ENCODE measurements at regions not wholly inside any gene's neighbourhood (a gene's known extent, or its start where the extent isn't known, plus 50 kb on each side); places are given as distances from the start of the nearest gene placed in this dataset.

DNA sequence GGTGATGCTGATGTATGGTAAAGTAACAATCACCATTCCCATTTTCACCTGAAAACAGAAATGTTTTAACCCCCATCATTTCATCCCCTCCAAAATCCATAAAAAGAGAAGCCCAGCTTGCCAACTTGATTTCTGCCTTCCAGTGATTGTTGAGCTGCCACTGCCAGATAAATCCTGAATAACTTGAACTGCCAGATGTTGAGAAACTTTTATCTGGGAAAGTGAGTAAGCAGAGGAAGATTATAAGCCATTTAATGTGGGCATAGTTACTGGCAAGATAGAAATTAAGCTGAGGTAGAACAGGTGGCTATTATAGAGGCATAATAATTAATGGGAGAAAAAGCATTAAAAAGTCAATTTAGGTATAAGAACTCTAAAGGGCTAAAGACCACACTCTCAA, 534.1 kb downstream of the ANKRD7 start:
- TF ChIP-seq, protein P1, sequence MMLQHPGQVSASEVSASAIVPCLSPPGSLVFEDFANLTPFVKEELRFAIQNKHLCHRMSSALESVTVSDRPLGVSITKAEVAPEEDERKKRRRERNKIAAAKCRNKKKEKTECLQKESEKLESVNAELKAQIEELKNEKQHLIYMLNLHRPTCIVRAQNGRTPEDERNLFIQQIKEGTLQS (IDR thresholded peaks at IDR 0.05), result no peak
- TF ChIP-seq TAF1 (conservative IDR thresholded peaks at IDR 0.05), result no peak
- TF ChIP-seq, protein P2, sequence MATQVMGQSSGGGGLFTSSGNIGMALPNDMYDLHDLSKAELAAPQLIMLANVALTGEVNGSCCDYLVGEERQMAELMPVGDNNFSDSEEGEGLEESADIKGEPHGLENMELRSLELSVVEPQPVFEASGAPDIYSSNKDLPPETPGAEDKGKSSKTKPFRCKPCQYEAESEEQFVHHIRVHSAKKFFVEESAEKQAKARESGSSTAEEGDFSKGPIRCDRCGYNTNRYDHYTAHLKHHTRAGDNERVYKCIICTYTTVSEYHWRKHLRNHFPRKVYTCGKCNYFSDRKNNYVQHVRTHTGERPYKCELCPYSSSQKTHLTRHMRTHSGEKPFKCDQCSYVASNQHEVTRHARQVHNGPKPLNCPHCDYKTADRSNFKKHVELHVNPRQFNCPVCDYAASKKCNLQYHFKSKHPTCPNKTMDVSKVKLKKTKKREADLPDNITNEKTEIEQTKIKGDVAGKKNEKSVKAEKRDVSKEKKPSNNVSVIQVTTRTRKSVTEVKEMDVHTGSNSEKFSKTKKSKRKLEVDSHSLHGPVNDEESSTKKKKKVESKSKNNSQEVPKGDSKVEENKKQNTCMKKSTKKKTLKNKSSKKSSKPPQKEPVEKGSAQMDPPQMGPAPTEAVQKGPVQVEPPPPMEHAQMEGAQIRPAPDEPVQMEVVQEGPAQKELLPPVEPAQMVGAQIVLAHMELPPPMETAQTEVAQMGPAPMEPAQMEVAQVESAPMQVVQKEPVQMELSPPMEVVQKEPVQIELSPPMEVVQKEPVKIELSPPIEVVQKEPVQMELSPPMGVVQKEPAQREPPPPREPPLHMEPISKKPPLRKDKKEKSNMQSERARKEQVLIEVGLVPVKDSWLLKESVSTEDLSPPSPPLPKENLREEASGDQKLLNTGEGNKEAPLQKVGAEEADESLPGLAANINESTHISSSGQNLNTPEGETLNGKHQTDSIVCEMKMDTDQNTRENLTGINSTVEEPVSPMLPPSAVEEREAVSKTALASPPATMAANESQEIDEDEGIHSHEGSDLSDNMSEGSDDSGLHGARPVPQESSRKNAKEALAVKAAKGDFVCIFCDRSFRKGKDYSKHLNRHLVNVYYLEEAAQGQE (IDR thresholded peaks at IDR 0.05), result no peak
- no peak for TF ChIP-seq YY1 (IDR thresholded peaks at IDR 0.05)
- TF ChIP-seq FOXA2 (IDR thresholded peaks at IDR 0.05), result no peak
- no peak for TF ChIP-seq EGR1 (IDR thresholded peaks at IDR 0.05; ENCODE audit: low read depth in 2 of 2)
- TF ChIP-seq FOXA1 (IDR thresholded peaks at IDR 0.05), result no peak
- no peak for TF ChIP-seq RXRA (IDR thresholded peaks at IDR 0.05)
- peaks cover 0 to 2% (median 0%) of the 10 kb centered on the region in 4 donors for H3K27me3 ChIP-seq (ENCODE audit: control insufficient read depth in 4 of 4, insufficient read depth in 4 of 4, low read length in 3 of 4)
- H3K4me1 ChIP-seq (ENCODE audit: control insufficient read depth in 4 of 4, insufficient read depth in 4 of 4, low read length in 3 of 4), result no peaks in the 10 kb centered on the region
- no peak overlapping the region for H3K27ac ChIP-seq (ENCODE audit: low read depth in 1 of 2, low read length in 2 of 2)
- H3K36me3 ChIP-seq (ENCODE audit: control insufficient read depth in 4 of 4, insufficient read depth in 3 of 4, low read depth in 1 of 4, low read length in 3 of 4), result no peaks in the 10 kb centered on the region
- no peaks in the 10 kb centered on the region for H3K9me3 ChIP-seq (ENCODE audit: control insufficient read depth in 4 of 4, low read length in 3 of 4)
- H3K9ac ChIP-seq (ENCODE audit: low read depth in 1 of 2, low read length in 2 of 2), result no peak overlapping the region
- no peak for DNase-seq (ENCODE audit: low spot score)
- H3K4me3 ChIP-seq (ENCODE audit: low read depth in 1 of 3, low read length in 3 of 3), result no peak overlapping the region

DNA sequence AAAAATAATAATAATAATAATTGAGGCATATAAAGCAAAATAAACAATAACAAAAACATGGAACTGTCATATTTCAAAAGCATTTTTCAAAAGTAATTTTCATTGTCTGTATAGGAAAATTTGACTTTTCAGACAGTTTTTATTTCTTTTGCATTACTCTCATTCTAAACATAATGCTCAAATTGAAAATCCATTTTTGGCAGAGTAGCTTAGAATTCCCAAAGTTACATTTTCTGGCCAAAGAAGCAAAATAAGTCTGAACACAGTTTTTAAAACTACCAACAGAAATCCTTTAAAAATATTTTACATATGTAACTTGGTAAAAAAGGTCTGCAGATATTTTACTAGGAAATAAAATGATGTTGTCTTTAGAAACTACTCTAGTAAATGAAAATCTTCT, 535.4 kb downstream of the ANKRD7 start:
- Histone ChIP-seq H3K4me1 (ENCODE audit: control insufficient read depth in 4 of 4, insufficient read depth in 4 of 4, low read length in 3 of 4) (no peaks in the 10 kb centered on the region), H3K27me3 (ENCODE audit: control insufficient read depth in 4 of 4, insufficient read depth in 4 of 4, low read length in 3 of 4) (peaks cover 0 to 2% (median 0%) of the 10 kb centered on the region in 4 donors), H3K36me3 (ENCODE audit: control insufficient read depth in 4 of 4, insufficient read depth in 3 of 4, low read depth in 1 of 4, low read length in 3 of 4) (no peaks in the 10 kb centered on the region), H3K9ac (ENCODE audit: low read depth in 1 of 2, low read length in 2 of 2) (no peak overlapping the region), H3K9me3 (ENCODE audit: control insufficient read depth in 4 of 4, low read length in 3 of 4) (no peaks in the 10 kb centered on the region), H3K4me3 (ENCODE audit: low read depth in 1 of 3, low read length in 3 of 3) (no peak overlapping the region), H3K27ac (ENCODE audit: low read depth in 1 of 2, low read length in 2 of 2) (no peak overlapping the region)
- TF ChIP-seq RAD21 (IDR thresholded peaks at IDR 0.05) (no peak), SP1 (IDR thresholded peaks at IDR 0.05) (no peak), NR2F2 (IDR thresholded peaks at IDR 0.05) (no peak), FOXA2 (IDR thresholded peaks at IDR 0.05) (no peak), TAF1 (conservative IDR thresholded peaks at IDR 0.05) (no peak), GABPA (IDR thresholded peaks at IDR 0.05 in 1 of 2, conservative IDR thresholded peaks at IDR 0.05 in 1 of 2) (no peak), HNF4G (IDR thresholded peaks at IDR 0.05) (no peak), YY1 (IDR thresholded peaks at IDR 0.05) (no peak), JUND (IDR thresholded peaks at IDR 0.05) (no peak), FOXA1 (IDR thresholded peaks at IDR 0.05) (no peak)
- TF ChIP-seq, protein P2 (IDR thresholded peaks at IDR 0.05), result no peak
- TF ChIP-seq, protein P3, sequence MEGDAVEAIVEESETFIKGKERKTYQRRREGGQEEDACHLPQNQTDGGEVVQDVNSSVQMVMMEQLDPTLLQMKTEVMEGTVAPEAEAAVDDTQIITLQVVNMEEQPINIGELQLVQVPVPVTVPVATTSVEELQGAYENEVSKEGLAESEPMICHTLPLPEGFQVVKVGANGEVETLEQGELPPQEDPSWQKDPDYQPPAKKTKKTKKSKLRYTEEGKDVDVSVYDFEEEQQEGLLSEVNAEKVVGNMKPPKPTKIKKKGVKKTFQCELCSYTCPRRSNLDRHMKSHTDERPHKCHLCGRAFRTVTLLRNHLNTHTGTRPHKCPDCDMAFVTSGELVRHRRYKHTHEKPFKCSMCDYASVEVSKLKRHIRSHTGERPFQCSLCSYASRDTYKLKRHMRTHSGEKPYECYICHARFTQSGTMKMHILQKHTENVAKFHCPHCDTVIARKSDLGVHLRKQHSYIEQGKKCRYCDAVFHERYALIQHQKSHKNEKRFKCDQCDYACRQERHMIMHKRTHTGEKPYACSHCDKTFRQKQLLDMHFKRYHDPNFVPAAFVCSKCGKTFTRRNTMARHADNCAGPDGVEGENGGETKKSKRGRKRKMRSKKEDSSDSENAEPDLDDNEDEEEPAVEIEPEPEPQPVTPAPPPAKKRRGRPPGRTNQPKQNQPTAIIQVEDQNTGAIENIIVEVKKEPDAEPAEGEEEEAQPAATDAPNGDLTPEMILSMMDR (IDR thresholded peaks at IDR 0.05; ENCODE audit: low read depth, low read length, missing input control), result no peak
- TF ChIP-seq, protein P4, sequence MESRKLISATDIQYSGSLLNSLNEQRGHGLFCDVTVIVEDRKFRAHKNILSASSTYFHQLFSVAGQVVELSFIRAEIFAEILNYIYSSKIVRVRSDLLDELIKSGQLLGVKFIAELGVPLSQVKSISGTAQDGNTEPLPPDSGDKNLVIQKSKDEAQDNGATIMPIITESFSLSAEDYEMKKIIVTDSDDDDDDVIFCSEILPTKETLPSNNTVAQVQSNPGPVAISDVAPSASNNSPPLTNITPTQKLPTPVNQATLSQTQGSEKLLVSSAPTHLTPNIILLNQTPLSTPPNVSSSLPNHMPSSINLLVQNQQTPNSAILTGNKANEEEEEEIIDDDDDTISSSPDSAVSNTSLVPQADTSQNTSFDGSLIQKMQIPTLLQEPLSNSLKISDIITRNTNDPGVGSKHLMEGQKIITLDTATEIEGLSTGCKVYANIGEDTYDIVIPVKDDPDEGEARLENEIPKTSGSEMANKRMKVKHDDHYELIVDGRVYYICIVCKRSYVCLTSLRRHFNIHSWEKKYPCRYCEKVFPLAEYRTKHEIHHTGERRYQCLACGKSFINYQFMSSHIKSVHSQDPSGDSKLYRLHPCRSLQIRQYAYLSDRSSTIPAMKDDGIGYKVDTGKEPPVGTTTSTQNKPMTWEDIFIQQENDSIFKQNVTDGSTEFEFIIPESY (IDR thresholded peaks at IDR 0.05), result no peak
- TF ChIP-seq, protein P5, sequence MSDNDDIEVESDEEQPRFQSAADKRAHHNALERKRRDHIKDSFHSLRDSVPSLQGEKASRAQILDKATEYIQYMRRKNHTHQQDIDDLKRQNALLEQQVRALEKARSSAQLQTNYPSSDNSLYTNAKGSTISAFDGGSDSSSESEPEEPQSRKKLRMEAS (IDR thresholded peaks at IDR 0.05), result no peak
- TF ChIP-seq, protein P1 (IDR thresholded peaks at IDR 0.05), result no peak
- DNase-seq (ENCODE audit: low spot score), result no peak

Data from liver (tissue), 7 donors.